ENCODE measurements at regions not wholly inside any gene's neighbourhood (a gene's known extent, or its start where the extent isn't known, plus 50 kb on each side); places are given as distances from the start of the nearest gene placed in this dataset.
"Not testable (repeated sequence)": the region's sequence is repeated elsewhere in the genome, so short reads cannot be mapped to it uniquely, and the experiment has no call there.

GRCh38 chr17:52696362-52696761, 537.8 kb upstream of the CA10 start:
- DNase-seq: no peak

DNA sequence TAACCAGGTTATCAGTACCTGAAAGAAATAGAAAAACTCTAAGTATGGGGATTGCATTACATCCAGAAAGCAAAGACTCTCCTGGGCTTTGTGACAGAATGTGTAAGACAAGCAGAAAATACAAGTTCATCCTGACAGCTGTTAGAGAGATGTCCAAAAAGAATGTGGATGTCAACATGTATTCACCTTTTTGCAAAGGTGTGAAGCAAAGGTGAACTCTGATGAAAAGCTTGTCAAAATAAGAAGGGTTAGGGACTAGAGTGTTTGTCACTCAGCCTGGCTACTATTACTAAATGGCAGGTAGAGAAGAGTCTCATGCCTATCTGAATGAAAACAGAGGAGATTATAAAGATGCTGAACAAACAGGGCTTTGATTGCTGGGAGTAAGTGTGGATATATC, 527.6 kb upstream of the CA10 start:
- no peak for DNase-seq

- DNase-seq: no peak
Measured at GRCh38 chr17:52681480-52681879, 523.0 kb upstream of the CA10 start.

DNA sequence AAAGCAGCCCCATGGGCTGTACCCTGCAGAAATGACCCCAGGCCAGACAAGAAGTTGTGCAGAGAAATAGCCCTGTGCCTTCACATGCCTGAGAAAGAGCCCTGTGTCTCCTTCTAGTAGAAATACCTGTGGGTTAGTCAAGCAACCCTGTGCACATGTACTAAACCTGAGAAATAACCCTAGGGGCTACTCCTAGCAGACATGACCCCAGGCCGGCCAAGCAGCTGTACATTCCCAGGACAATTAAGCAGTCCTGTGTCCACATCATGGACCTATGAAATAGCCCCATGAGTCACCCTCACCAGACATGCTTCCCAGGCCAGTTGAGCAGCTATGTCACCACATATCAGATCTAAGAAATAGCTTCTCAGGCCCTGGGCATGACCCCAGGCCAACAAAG, 519.7 kb upstream of the CA10 start:
- DNase-seq: no peak

- DNase-seq: no peak
Measured at GRCh38 chr17:52674686-52675085, 516.2 kb upstream of the CA10 start.

DNA sequence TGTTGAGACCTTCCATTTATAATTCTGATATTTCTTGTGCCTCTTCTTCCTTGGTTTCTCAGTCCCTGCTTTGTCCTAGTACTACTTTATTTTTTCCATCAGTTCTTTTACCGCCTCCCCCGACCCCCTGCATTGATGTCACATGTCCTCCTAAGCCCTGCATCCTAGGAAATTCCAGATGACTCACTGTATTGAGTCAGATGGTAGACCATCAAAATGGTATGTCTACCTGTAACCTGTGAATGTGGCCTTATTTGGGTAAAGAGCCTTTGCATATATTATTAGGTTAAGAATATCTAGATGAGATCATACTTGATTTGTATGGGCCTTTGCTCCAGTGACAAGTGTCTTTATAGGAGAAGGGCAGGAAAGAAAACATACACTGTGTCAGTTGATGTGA, 515.3 kb upstream of the CA10 start:
- DNase-seq: no peak

GRCh38 chr17:52666264-52666663, 507.8 kb upstream of the CA10 start:
- DNase-seq: no peak

GRCh38 chr17:52660692-52661091, 502.2 kb upstream of the CA10 start:
- DNase-seq: no peak

- DNase-seq: no peak
Measured at GRCh38 chr17:52653014-52653413, 494.5 kb upstream of the CA10 start.

GRCh38 chr17:52648995-52649394, 490.5 kb upstream of the CA10 start:
- DNase-seq: no peak

DNA sequence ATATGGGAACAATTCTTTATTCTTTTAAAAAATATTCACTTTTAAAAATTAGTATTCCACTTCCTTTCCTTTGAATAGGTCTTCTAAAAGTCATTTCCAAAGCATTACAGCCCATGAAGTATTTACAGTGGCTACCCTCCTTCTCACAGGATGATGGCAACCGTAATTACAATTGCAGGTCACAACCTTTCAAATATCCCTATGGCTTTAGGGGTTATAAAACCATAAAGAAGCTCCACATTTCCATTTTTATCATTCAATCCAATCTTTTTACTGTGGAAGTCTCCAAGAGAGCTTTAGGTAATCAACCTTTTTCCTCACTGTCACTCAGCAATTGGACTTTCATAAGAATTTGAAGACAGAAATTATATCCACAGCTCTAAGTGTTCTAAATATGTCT, 488.9 kb upstream of the CA10 start:
- no peak for DNase-seq

- DNase-seq: no peak
Measured at GRCh38 chr17:52636443-52636842, 477.9 kb upstream of the CA10 start.

DNA sequence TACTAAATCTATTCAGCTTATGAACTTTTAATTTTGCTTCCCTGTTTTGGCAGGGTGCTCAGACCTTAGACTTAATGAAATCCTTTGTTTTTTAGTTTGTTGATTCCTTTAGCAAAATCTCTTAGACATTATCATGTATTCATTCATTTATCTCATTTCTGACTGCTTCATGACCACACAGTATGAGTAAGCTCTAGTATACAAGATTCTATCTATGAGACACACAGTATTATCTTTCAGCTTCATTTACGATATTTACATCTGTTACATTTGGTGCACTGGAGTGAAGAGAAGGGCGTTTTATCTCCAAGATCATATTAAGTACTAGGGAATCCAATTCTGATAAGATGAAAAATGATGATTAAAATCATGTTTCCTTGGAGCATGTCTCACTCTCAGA, 448.1 kb upstream of the CA10 start:
- no peak for DNase-seq

DNA sequence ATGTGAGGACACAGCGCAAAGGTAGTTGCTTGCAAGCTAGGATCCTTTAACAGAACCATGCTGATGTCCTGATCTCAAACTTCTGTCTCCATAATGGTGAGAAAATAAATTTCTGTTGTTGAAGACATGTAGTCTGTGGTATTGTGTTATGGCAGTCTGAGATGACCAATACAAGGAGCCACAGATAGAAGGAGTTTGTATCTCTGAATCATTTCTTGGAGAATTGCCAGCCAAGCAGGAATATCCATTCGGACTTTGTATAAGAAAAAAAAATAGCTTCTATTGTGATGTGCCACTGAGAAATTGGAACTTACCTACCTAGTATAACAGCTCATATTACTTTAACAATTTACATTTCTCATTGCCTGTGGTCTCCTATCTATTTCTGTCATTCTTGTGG, 447.6 kb upstream of the CA10 start:
- no peak for DNase-seq

DNA sequence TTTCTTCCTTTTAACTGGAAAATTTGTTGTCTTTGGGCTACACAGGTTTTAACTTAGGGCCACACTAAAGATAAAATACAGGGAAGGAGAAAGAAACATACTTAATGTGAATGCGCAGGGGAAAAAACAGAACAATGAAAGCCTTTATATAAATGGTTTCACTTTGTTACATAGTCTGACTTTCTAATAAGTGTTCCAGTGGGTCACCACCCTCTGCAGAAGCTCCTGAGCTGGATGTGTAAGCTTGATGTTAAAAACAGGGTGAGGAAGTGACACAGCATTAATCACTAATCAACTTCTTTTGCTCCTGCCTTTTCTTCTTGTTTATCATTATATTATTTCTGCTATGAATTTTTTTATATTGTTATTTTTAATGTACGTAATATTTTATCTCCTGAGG, 445.6 kb upstream of the CA10 start:
- no peak for DNase-seq

DNA sequence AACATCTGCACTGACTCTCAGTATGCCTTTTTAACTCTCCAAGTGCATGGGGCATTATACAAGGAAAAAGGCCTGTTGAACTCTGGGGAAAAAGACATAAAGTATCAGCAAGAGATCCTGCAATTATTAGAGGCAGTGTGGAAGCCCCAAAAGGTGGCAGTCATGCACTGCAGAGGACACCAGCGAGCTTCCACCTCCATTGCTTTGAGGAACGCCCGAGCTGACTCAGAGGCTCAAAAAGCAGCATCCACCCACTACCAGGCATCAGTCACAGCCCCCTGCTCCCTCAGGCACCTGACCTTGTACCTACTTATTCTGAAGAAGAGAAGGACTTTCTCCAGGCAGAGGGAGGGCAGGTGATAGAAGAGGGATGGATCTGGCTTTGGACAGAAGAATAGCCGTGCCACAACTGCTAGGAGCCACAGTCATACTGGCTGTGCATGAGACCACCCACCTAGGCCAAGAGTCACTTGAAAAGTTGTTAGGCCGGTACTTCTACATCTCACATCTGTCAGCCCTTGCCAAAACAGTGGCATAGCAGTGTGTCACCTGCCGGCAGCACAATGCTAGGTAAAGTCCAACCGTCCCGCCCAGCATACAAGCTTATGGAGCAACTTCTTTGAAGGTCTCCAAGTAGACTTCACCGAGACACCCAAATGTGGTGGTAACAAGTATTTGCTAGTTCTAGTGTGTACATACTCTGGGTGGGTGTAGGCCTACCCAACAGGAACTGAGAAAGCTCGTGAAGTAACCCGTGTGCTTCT, 439.1 kb upstream of the CA10 start:
- not testable (repeated sequence) for DNase-seq

DNA sequence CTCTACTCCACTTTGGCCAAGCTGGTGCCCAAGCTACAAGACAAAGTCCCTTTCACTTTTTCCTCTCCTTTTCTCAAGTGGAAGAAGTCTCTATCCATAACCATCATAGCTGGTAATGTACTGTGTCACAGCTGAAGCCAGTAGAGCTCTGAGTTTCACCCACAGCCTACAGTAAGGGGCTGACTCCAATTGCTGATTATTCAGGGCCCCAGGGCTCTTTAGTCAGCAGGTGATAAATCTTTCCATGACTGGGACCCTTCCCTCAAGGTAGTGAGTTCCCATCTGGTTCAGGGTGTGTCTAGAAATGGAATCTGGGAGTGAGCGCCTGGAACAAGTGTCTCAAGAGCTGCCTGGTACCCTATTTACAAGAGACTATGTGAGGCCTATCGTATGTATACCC, 436.0 kb upstream of the CA10 start:
- DNase-seq: no peak

DNA sequence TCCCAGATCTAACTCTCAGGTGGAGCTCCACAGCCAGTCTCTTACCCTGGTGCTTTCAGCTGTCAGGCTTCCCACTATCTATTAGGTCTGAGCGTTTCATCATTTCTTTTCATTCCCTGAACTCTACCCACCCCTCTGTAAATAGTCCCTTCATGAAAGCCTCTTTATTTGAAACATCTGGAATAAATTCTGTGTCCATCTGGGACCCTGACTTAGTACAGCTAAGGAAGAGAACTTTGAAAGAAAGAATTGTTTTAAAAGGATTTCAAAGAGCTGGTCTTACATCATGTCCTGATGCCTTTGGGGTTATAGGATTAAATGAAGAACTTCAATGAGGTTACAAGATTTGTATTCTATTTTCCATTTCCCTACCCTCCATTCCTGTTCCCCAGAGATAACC, 388.5 kb upstream of the CA10 start:
- no peak for DNase-seq

GRCh38 chr17:52546493-52546892, 388.0 kb upstream of the CA10 start:
- no peak for DNase-seq

GRCh38 chr17:52537421-52537820, 378.9 kb upstream of the CA10 start:
- no peak for DNase-seq

DNA sequence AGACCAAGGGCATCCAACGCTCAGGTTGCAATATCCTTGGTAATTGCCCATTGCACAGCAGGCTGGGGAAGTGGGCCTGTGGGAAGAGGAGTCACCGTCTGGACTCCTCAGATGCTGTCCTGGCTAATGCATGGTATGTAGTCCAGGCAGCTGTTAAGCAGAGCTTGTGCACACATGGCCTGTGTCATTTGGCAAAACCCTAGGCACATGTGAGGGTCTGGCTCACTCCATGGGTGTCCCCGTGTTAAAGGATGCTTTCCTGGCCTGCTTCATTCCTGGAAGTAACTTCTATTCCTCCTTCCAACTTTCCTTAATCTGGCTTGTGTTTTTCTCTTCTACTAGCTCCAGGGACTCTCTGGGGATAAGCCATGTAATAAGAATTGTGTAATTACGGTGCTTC, 378.0 kb upstream of the CA10 start:
- no peak for DNase-seq

- no peak for DNase-seq
Measured at GRCh38 chr17:52532373-52532772, 373.9 kb upstream of the CA10 start.

DNA sequence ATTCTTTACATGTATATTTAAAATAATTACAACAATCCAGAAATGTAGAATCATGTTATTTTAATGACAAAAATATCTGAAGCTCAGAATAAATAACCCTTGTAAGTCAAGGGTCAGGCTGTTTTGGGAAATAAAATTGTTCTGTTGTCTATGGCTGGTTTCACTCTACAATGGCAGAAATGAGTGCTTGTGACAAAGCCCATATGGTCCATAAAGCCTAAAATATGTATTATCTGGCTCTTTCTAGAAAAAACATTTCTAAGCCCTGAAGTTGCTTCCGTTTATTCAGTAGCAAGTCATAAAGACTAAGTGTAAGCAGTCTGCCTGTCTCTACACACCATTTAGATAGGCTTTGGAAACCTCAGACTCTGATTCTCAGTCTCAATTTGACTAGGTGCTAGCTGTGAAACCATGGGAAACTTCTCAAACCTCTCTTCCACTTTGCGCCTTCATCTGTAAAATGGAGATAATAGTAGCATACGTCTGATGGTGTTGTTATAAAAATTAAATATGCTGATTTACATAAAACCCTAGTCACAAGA, 365.7 kb upstream of the CA10 start:
- DNase-seq: no peak

- DNase-seq: no peak
Measured at GRCh38 chr17:52517176-52517575, 358.7 kb upstream of the CA10 start.

GRCh38 chr17:52515927-52516326, 357.4 kb upstream of the CA10 start:
- no peak for DNase-seq

Measured in AML-193 (cell line).